Activated CD4-positive, CD25-positive, alpha-beta regulatory T cell (primary cell): ENCODE measurements at regions not wholly inside any gene's neighbourhood (a gene's known extent, or its start where the extent isn't known, plus 50 kb on each side); places are given as distances from the start of the nearest gene placed in this dataset.
"Not testable (repeated sequence)": the region's sequence is repeated elsewhere in the genome, so short reads cannot be mapped to it uniquely, and the experiment has no call there.

Source experiments
- DNase-seq, 4 experiments: peaks; one replicate each; lab custom pipeline; 2025; lab: John Stamatoyannopoulos, UW

- DNase-seq = no peak
These were observed 369.4 kb downstream of the OLFM4 start for GRCh38 chr13:53398051-53398450.

- DNase-seq = no peak
These were observed 377.0 kb downstream of the OLFM4 start for GRCh38 chr13:53405616-53406015.

GRCh38 chr13:53408306-53408705, 379.7 kb downstream of the OLFM4 start:
- no peak for DNase-seq

- peak in 1 of 4 experiments; percentile 1 for DNase-seq
These were observed 380.4 kb downstream of the OLFM4 start for GRCh38 chr13:53408847-53409568.

GRCh38 chr13:53411463-53411862, 382.9 kb downstream of the OLFM4 start:
- no peak for DNase-seq

GRCh38 chr13:53415135-53415534, 386.5 kb downstream of the OLFM4 start:
- no peak for DNase-seq

- DNase-seq = no peak
These were observed 389.0 kb downstream of the OLFM4 start for GRCh38 chr13:53417601-53418000.

GRCh38 chr13:53422415-53422814, 393.8 kb downstream of the OLFM4 start:
- DNase-seq = no peak

- DNase-seq = no peak
These were observed 407.8 kb downstream of the OLFM4 start for GRCh38 chr13:53436396-53436795.

GRCh38 chr13:53439439-53440225, 411.0 kb downstream of the OLFM4 start:
- DNase-seq = no peak

GRCh38 chr13:53442979-53443378, 414.4 kb downstream of the OLFM4 start:
- DNase-seq = no peak

- DNase-seq = no peak
These were observed 417.1 kb downstream of the OLFM4 start for GRCh38 chr13:53445686-53446085.

GRCh38 chr13:53447456-53447855, 418.8 kb downstream of the OLFM4 start:
- DNase-seq = no peak

GRCh38 chr13:53447863-53448262, 419.2 kb downstream of the OLFM4 start:
- no peak for DNase-seq

- not testable (repeated sequence) for DNase-seq
These were observed 423.7 kb downstream of the OLFM4 start for GRCh38 chr13:53452263-53452808.

GRCh38 chr13:53460796-53461195, 432.2 kb downstream of the OLFM4 start:
- no peak for DNase-seq

- no peak for DNase-seq
These were observed 434.5 kb downstream of the OLFM4 start for GRCh38 chr13:53463106-53463505.

GRCh38 chr13:53466576-53466975, 438.0 kb downstream of the OLFM4 start:
- no peak for DNase-seq

GRCh38 chr13:53473397-53473796, 444.8 kb downstream of the OLFM4 start:
- no peak for DNase-seq

GRCh38 chr13:53474878-53475277, 446.3 kb downstream of the OLFM4 start:
- DNase-seq = no peak

- DNase-seq = no peak
These were observed 462.1 kb downstream of the OLFM4 start for GRCh38 chr13:53490752-53491151.

GRCh38 chr13:53494406-53494805, 465.8 kb downstream of the OLFM4 start:
- no peak for DNase-seq

GRCh38 chr13:53499576-53500133, 471.0 kb downstream of the OLFM4 start:
- no peak for DNase-seq
